OCI-LY7 (cell line): ENCODE measurements at regions not wholly inside any gene's neighbourhood (a gene's known extent, or its start where the extent isn't known, plus 50 kb on each side); places are given as distances from the start of the nearest gene placed in this dataset.

Experiments
- BruUV-seq: library from RNA; stranded (reverse); fragments of 400-500 nt; replicated peaks from 2 replicates; lab custom pipeline; 2021; lab: Mats Ljungman, UMichigan
- CTCF ChIA-PET: fragments of 300-600 bp; sonication (Branson Sonifier 250); formaldehyde crosslinking; loops from one replicate; lab custom pipeline; 2022; ENCODE audit warnings: antibody characterized with exemption; ENCODE audit not compliant: unreplicated experiment; lab: Charles Lee
- POLR2A ChIA-PET: fragments of 300-600 bp; sonication (Branson Sonifier 250); formaldehyde crosslinking; loops from one replicate; lab custom pipeline; 2022; ENCODE audit warnings: antibody characterized with exemption; lab: Charles Lee
- DNase-seq: peaks from one replicate; pipeline ENCODE4 v3.0.0-alpha.2; 2015; ENCODE audit warnings: low spot score
- H2AFZ ChIP-seq: fragments of 200-600 bp; sonication (generic), shearing (Covaris generic); 2 replicates; pipeline ENCODE4 v1.6.1; 2014; ENCODE audit warnings: mild to moderate bottlenecking, antibody characterized with exemption, low read length, moderate library complexity
- H3K27ac ChIP-seq: fragments of 200-600 bp; sonication (generic); 2 replicates; pipeline ENCODE4 v1.5.1; 2014; ENCODE audit warnings: mixed run types, low read depth, mild to moderate bottlenecking, moderate library complexity, low read length, inconsistent platforms; ENCODE audit not compliant: poor library complexity, severe bottlenecking
- H3K36me3 ChIP-seq: fragments of 200-600 bp; sonication (generic); 2 replicates; pipeline ENCODE4 v1.6.1; 2014; ENCODE audit warnings: mild to moderate bottlenecking, antibody characterized with exemption, low read length, moderate library complexity, mixed read lengths; ENCODE audit not compliant: insufficient read depth
- H3K4me1 ChIP-seq: fragments of 200-600 bp; sonication (generic); 2 replicates; pipeline ENCODE4 v1.5.1; 2014; ENCODE audit warnings: mild to moderate bottlenecking, low read length; ENCODE audit not compliant: insufficient read depth, poor library complexity, severe bottlenecking
- H3K4me2 ChIP-seq: fragments of 200-600 bp; sonication (generic); 2 replicates; pipeline ENCODE4 v1.6.1; 2014; ENCODE audit warnings: mild to moderate bottlenecking, low read length
- H3K4me3 ChIP-seq: fragments of 200-600 bp; sonication (generic); 2 replicates; pipeline ENCODE4 v1.5.1; 2014; ENCODE audit warnings: mild to moderate bottlenecking, low read depth, low read length; ENCODE audit not compliant: poor library complexity, severe bottlenecking
- H3K79me2 ChIP-seq: fragments of 200-600 bp; sonication (generic); 2 replicates; pipeline ENCODE4 v1.6.1; 2016; ENCODE audit warnings: low read depth, mild to moderate bottlenecking, low read length, moderate library complexity, mixed read lengths; ENCODE audit not compliant: insufficient read depth
- H3K9me2 ChIP-seq: fragments of 200-600 bp; sonication (generic); 2 replicates; pipeline ENCODE4 v1.6.1; 2016; ENCODE audit warnings: mild to moderate bottlenecking, low read length, mixed read lengths; ENCODE audit not compliant: insufficient read depth
- H3K9me3 ChIP-seq: fragments of 200-600 bp; sonication (generic); 2 replicates; pipeline ENCODE4 v1.6.1; 2014; ENCODE audit warnings: mild to moderate bottlenecking, mixed run types, low read length, mixed read lengths
- H4K20me1 ChIP-seq: fragments of 200-600 bp; sonication (generic); 2 replicates; pipeline ENCODE4 v1.6.1; 2014; ENCODE audit warnings: mild to moderate bottlenecking, antibody characterized with exemption, low read length, moderate library complexity, mixed read lengths; ENCODE audit not compliant: insufficient read depth
- EZH2phosphoT487 ChIP-seq: fragments of 200-600 bp; sonication (generic); IDR thresholded peaks from 2 replicates; pipeline ENCODE4 v1.6.1; 2018; ENCODE audit warnings: low read depth, borderline replicate concordance, mild to moderate bottlenecking, mixed run types, antibody characterized with exemption, low read length, moderate library complexity, mixed read lengths
- intact Hi-C: fragments of 100-400 bp; cut with micrococcal nuclease; formaldehyde crosslinking; loops from one replicate; pipeline ENCODE4 v1.10.0; 2022; ENCODE audit not compliant: unreplicated experiment
- TF ChIP-seq, protein P1 (sequence below): fragments of 200-600 bp; sonication (generic); conservative IDR thresholded peaks from 2 replicates; pipeline ENCODE4 v1.5.1; 2014; ENCODE audit warnings: mild to moderate bottlenecking, antibody characterized with exemption, low read length, moderate library complexity, mixed read lengths

DNA sequence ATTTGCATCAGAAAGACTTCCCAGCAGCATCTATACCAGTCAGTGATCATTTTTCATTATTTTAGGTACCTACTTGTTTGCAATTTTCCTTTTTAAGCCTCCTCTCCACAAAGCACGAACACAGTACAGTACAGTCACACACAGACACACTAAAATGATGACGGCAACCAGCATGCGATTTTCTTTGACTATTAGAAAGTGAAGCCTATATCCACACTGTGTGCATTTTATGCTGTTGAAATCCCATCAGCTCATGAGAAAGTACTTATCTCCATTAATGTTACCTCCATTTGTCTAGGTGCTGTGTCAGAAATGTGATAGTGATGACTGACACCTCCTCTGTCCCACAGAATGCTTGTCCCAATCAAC lies 294.7 kb upstream of the MEIS2 start:
- BruUV-seq: no TSS peak
- Histone ChIP-seq H3K4me3 (no peak overlapping the region), H3K4me1 (no peaks in the 10 kb centered on the region), H3K79me2 (no peaks in the 10 kb centered on the region), H3K36me3 (no peaks in the 10 kb centered on the region), H3K9me3 (no peaks in the 10 kb centered on the region), H2AFZ (no peak overlapping the region), H3K27ac (no peak overlapping the region), H3K4me2 (no peak overlapping the region), H3K9me2 (no peaks in the 10 kb centered on the region), H4K20me1 (no peaks in the 10 kb centered on the region)
- CTCF ChIA-PET: no interaction called here
- POLR2A ChIA-PET: no interaction called here
- DNase-seq: no peak
- TF ChIP-seq, protein P1, sequence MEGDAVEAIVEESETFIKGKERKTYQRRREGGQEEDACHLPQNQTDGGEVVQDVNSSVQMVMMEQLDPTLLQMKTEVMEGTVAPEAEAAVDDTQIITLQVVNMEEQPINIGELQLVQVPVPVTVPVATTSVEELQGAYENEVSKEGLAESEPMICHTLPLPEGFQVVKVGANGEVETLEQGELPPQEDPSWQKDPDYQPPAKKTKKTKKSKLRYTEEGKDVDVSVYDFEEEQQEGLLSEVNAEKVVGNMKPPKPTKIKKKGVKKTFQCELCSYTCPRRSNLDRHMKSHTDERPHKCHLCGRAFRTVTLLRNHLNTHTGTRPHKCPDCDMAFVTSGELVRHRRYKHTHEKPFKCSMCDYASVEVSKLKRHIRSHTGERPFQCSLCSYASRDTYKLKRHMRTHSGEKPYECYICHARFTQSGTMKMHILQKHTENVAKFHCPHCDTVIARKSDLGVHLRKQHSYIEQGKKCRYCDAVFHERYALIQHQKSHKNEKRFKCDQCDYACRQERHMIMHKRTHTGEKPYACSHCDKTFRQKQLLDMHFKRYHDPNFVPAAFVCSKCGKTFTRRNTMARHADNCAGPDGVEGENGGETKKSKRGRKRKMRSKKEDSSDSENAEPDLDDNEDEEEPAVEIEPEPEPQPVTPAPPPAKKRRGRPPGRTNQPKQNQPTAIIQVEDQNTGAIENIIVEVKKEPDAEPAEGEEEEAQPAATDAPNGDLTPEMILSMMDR: no peak
- no peak for TF ChIP-seq EZH2phosphoT487
- intact Hi-C loops: no loop called here

DNA sequence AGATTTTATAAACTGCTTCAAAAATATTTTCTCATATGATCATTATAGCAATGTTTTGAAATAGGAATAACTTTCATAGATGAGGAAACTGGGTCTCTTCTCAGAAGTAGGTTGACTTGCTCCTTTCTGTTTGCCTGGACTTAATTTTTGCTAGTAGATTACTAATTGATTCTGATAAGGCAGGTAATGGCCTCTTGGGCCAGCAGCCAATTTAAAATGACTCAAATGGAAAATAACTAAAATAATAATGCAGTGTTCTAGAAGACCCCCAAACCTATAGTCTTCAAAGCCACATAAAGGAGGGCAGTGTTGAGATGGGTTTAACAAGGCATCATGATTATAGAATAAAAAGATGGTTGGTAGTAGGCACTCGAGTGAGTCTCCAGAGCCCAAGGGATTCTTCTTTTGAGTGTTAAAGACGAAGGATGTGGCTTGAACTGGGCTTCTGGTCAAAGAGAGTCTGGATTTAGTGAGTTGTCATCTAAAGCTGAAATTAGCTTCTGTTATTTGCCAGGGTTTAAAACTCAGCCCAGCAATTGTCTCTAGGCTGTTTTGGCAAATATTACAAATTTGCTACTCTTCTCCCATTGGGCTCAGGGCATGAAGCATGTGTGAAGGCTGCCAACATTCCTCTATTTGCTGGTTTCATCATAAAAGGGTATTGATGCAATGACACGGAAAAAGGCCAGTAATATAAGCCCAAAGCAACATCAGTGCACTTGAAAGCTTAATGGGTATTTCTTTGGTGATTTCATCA lies 297.1 kb upstream of the MEIS2 start:
- Histone ChIP-seq H3K9me3 (no peaks in the 10 kb centered on the region), H3K27ac (no peak overlapping the region), H4K20me1 (no peaks in the 10 kb centered on the region), H3K4me1 (no peaks in the 10 kb centered on the region), H3K36me3 (no peaks in the 10 kb centered on the region), H3K9me2 (no peaks in the 10 kb centered on the region), H3K4me2 (no peak overlapping the region), H2AFZ (no peak overlapping the region), H3K4me3 (no peak overlapping the region), H3K79me2 (no peaks in the 10 kb centered on the region)
- intact Hi-C loops: no loop called here
- CTCF ChIA-PET: no interaction called here
- TF ChIP-seq, protein P1: no peak
- TF ChIP-seq EZH2phosphoT487: no peak
- POLR2A ChIA-PET: no interaction called here
- DNase-seq: no peak
- no TSS peak for BruUV-seq

DNA sequence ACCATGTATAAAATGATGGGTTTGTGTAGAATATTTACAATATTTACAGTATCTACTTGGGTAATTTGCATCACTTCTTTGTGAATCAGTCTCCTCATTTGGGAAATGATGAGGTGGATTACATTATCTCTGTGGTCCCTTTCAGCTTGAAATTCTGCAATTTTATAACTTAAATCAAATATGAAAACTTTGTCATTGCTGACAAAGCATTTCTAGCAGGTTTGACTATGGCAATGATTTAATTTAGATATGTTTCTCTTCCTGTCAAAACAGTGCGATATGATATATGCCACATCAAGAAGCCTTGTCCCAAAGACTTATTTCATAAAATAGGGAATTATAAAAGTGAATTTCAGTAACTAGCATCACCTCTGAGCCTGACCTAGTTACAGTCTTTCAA lies 315.8 kb upstream of the MEIS2 start:
- H3K27ac ChIP-seq: no peak overlapping the region
- POLR2A ChIA-PET: no interaction called here
- H2AFZ ChIP-seq: no peak overlapping the region
- CTCF ChIA-PET: no interaction called here
- TF ChIP-seq, protein P1: no peak
- no peak for TF ChIP-seq EZH2phosphoT487
- intact Hi-C loops: no loop called here
- no peaks in the 10 kb centered on the region for H3K9me3 ChIP-seq
- BruUV-seq: no TSS peak
- no peak overlapping the region for H3K4me2 ChIP-seq
- no peaks in the 10 kb centered on the region for H3K36me3 ChIP-seq
- no peaks in the 10 kb centered on the region for H3K79me2 ChIP-seq
- DNase-seq: no peak
- no peak overlapping the region for H3K4me3 ChIP-seq
- H3K9me2 ChIP-seq: no peaks in the 10 kb centered on the region
- H3K4me1 ChIP-seq: no peaks in the 10 kb centered on the region
- H4K20me1 ChIP-seq: no peaks in the 10 kb centered on the region
